ENCODE measurements at regions not wholly inside any gene's neighbourhood (a gene's known extent, or its start where the extent isn't known, plus 50 kb on each side); places are given as distances from the start of the nearest gene placed in this dataset.

DNA sequence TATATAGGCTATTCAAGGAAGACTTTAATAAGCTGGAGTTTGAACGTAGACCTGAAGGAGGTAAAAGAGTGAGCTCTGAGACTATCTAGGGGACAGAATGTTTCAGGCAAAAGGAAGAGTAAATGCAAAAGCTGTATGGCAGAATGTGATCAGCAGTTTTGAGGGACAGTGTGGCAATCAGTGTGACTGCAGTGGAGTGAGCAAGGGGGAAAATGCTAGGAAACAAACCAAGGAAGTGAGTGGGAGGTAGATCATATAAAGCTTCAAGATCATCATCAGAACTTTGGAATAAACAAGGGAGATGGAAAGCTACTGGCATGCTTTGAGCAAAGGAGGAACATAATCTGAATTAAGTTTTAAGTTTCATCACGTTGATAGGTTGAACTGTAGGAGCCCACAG is 67.5 kb upstream of the BTG1 start:
- Histone ChIP-seq H3K4me1 (ENCODE audit: control insufficient read depth in 1 of 2, insufficient read depth in 2 of 2, low read length in 2 of 2) (peaks cover 0 to 5% of the 10 kb centered on the region in 2 experiments; a peak in 1 of 4 replicates), H3K79me2 (ENCODE audit: insufficient read depth, low read length) (no peaks in the 10 kb centered on the region)
- RAD21 ChIA-PET (ENCODE audit: low non-redundant PET in 1 of 2, low total read pairs in 2 of 2, uncharacterized antibody in 2 of 2, unreplicated experiment in 2 of 2) = no interaction called here

More for the DNA sequence above, 67.5 kb upstream of the BTG1 start:
- H3K36me3 ChIP-seq (ENCODE audit: control insufficient read depth in 1 of 2, insufficient read depth in 2 of 2, low read length in 2 of 2) = no peaks in the 10 kb centered on the region
- BruUV-seq (replicated peaks) = no TSS peak
- DNase-seq (ENCODE audit: low read depth, low spot score) = no peak
- H3K4me2 ChIP-seq (ENCODE audit: low read length) = no peak overlapping the region
- no peak for ATAC-seq
- H3K4me3 ChIP-seq (replicated peaks in 1 of 2; ENCODE audit: low read depth in 1 of 2, low read length in 2 of 2) = no peak overlapping the region
- TF ChIP-seq POLR2A (IDR thresholded peaks at IDR 0.05; ENCODE audit: borderline replicate concordance, extremely low read depth, insufficient read depth, insufficient read length) (no peak), ELF1 (IDR thresholded peaks at IDR 0.05; ENCODE audit: borderline replicate concordance, low read depth) (no peak), RAD21 (IDR thresholded peaks at IDR 0.05; ENCODE audit: low read depth) (no peak), YY1 (IDR thresholded peaks at IDR 0.05; ENCODE audit: extremely low read depth, insufficient replicate concordance, low read depth, low read length) (no peak), CBX3 (IDR thresholded peaks at IDR 0.05; ENCODE audit: low read depth) (no peak), SRF (IDR thresholded peaks at IDR 0.05; ENCODE audit: low read depth) (no peak), EGR1 (IDR thresholded peaks at IDR 0.05; ENCODE audit: low read depth) (no peak), ZFX (IDR thresholded peaks at IDR 0.05) (no peak), POLR2AphosphoS5 (IDR thresholded peaks at IDR 0.05; ENCODE audit: low read depth, low read length) (no peak), FOSL1 (IDR thresholded peaks at IDR 0.05; ENCODE audit: low read depth) (no peak)
- TF ChIP-seq, protein P1, sequence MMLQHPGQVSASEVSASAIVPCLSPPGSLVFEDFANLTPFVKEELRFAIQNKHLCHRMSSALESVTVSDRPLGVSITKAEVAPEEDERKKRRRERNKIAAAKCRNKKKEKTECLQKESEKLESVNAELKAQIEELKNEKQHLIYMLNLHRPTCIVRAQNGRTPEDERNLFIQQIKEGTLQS (IDR thresholded peaks at IDR 0.05) = no peak
- TF ChIP-seq, protein P2, sequence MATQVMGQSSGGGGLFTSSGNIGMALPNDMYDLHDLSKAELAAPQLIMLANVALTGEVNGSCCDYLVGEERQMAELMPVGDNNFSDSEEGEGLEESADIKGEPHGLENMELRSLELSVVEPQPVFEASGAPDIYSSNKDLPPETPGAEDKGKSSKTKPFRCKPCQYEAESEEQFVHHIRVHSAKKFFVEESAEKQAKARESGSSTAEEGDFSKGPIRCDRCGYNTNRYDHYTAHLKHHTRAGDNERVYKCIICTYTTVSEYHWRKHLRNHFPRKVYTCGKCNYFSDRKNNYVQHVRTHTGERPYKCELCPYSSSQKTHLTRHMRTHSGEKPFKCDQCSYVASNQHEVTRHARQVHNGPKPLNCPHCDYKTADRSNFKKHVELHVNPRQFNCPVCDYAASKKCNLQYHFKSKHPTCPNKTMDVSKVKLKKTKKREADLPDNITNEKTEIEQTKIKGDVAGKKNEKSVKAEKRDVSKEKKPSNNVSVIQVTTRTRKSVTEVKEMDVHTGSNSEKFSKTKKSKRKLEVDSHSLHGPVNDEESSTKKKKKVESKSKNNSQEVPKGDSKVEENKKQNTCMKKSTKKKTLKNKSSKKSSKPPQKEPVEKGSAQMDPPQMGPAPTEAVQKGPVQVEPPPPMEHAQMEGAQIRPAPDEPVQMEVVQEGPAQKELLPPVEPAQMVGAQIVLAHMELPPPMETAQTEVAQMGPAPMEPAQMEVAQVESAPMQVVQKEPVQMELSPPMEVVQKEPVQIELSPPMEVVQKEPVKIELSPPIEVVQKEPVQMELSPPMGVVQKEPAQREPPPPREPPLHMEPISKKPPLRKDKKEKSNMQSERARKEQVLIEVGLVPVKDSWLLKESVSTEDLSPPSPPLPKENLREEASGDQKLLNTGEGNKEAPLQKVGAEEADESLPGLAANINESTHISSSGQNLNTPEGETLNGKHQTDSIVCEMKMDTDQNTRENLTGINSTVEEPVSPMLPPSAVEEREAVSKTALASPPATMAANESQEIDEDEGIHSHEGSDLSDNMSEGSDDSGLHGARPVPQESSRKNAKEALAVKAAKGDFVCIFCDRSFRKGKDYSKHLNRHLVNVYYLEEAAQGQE (IDR thresholded peaks at IDR 0.05; ENCODE audit: low read depth) = no peak
- no peaks in the 10 kb centered on the region for H3K9me3 ChIP-seq (ENCODE audit: control insufficient read depth in 1 of 2, insufficient read depth in 1 of 2, low read depth in 1 of 2, low read length in 2 of 2)
- H3K27me3 ChIP-seq (ENCODE audit: insufficient read depth, low read length) = no peaks in the 10 kb centered on the region
- no peak overlapping the region for H3K27ac ChIP-seq (ENCODE audit: low read depth, low read length)
- no peaks in the 10 kb centered on the region for H4K20me1 ChIP-seq (ENCODE audit: insufficient read depth)
- no peaks in the 10 kb centered on the region for H3K9me2 ChIP-seq (ENCODE audit: insufficient read depth)
- intact Hi-C loops (cut with micrococcal nuclease) = no loop called here
- no peak overlapping the region for H3K9ac ChIP-seq (ENCODE audit: low read length)
- H2AFZ ChIP-seq (ENCODE audit: low read depth, low read length, poor library complexity, severe bottlenecking) = no peak overlapping the region
- CTCF ChIA-PET = no interaction called here
- POLR2A ChIA-PET = no interaction called here

Measured in HCT116 (cell line).